ENCODE measurements at regions not wholly inside any gene's neighbourhood (a gene's known extent, or its start where the extent isn't known, plus 50 kb on each side); places are given as distances from the start of the nearest gene placed in this dataset.

- DNase-seq = no peak
- TF ChIP-seq, protein P1, sequence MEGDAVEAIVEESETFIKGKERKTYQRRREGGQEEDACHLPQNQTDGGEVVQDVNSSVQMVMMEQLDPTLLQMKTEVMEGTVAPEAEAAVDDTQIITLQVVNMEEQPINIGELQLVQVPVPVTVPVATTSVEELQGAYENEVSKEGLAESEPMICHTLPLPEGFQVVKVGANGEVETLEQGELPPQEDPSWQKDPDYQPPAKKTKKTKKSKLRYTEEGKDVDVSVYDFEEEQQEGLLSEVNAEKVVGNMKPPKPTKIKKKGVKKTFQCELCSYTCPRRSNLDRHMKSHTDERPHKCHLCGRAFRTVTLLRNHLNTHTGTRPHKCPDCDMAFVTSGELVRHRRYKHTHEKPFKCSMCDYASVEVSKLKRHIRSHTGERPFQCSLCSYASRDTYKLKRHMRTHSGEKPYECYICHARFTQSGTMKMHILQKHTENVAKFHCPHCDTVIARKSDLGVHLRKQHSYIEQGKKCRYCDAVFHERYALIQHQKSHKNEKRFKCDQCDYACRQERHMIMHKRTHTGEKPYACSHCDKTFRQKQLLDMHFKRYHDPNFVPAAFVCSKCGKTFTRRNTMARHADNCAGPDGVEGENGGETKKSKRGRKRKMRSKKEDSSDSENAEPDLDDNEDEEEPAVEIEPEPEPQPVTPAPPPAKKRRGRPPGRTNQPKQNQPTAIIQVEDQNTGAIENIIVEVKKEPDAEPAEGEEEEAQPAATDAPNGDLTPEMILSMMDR (IDR thresholded peaks at IDR 0.05) = no peak
- H3K27me3 Mint-ChIP-seq (ENCODE audit: low read depth, poor library complexity) = no peaks in the 10 kb centered on the region
- no peaks in the 10 kb centered on the region for H3K9me3 Mint-ChIP-seq
- no peaks in the 10 kb centered on the region for H3K36me3 Mint-ChIP-seq (ENCODE audit: low read depth)
- H3K27ac Mint-ChIP-seq = no peak overlapping the region
- no peaks in the 10 kb centered on the region for H3K4me1 Mint-ChIP-seq
- no peak overlapping the region for H3K4me3 Mint-ChIP-seq
These were observed 197.4 kb upstream of the TRPC5 start for GRCh38 chrX:112279940-112280339.

GRCh38 chrX:112270991-112271390 lies 188.4 kb upstream of the TRPC5 start:
- Mint-ChIP-seq H3K4me1 (no peaks in the 10 kb centered on the region), H3K9me3 (no peaks in the 10 kb centered on the region), H3K4me3 (no peak overlapping the region), H3K36me3 (ENCODE audit: low read depth) (no peaks in the 10 kb centered on the region), H3K27ac (no peak overlapping the region), H3K27me3 (ENCODE audit: low read depth, poor library complexity) (peaks cover 8% of the 10 kb centered on the region)
- DNase-seq = no peak
- TF ChIP-seq, protein P1 (IDR thresholded peaks at IDR 0.05) = no peak

GRCh38 chrX:112266136-112266535 lies 183.6 kb upstream of the TRPC5 start:
- H3K27ac Mint-ChIP-seq = no peak overlapping the region

DNA sequence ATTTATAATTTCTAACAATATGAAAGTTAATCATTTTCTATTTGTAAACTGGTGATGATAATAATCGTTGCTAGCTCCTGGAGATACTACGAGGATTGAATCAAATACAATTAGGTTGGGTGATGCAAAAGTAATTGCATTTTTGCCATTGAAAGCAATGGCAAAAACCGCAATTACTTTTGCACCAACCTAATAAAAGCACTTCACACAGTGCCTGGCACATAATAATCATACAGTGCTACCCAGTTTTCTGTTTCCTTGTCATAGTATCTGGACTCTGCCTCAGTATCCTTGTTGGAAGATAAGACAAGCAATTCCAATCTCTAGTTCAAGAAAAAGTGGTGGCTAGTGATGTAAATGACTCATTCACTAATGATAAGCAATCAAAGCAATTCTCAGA lies 176.8 kb upstream of the TRPC5 start:
- no peak overlapping the region for H3K27ac Mint-ChIP-seq
- TF ChIP-seq, protein P1 (IDR thresholded peaks at IDR 0.05) = no peak
- no peaks in the 10 kb centered on the region for H3K36me3 Mint-ChIP-seq (ENCODE audit: low read depth)
- no peaks in the 10 kb centered on the region for H3K9me3 Mint-ChIP-seq
- H3K4me3 Mint-ChIP-seq = no peak overlapping the region
- DNase-seq = no peak
- no peaks in the 10 kb centered on the region for H3K27me3 Mint-ChIP-seq (ENCODE audit: low read depth, poor library complexity)
- H3K4me1 Mint-ChIP-seq = no peaks in the 10 kb centered on the region

More at GRCh38 chrX:112266136-112266535, 183.6 kb upstream of the TRPC5 start:
- no peak overlapping the region for H3K4me3 Mint-ChIP-seq
- DNase-seq = no peak
- H3K27me3 Mint-ChIP-seq (ENCODE audit: low read depth, poor library complexity) = no peaks in the 10 kb centered on the region
- TF ChIP-seq, protein P1 (IDR thresholded peaks at IDR 0.05) = no peak
- no peaks in the 10 kb centered on the region for H3K36me3 Mint-ChIP-seq (ENCODE audit: low read depth)
- H3K4me1 Mint-ChIP-seq = no peaks in the 10 kb centered on the region
- H3K9me3 Mint-ChIP-seq = no peaks in the 10 kb centered on the region

DNA sequence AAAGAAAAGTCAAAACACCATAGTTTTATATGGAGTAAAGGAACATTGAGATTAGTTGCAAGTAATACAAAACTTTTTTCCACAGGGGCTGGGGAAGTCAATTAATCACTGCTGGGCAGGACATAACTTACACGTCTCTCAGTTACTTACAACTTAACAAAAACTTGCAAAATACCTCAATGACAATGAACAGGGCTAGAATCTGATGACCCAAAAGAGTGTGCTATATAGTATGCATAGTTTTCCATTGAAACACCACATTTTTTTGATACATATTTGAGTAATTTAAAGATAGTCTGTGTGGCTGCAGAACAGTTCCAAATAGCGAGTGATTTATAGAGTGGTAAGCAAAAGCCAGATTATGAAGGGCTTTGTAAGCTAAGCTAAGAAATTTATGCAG lies 172.3 kb upstream of the TRPC5 start:
- TF ChIP-seq, protein P1 (IDR thresholded peaks at IDR 0.05) = no peak
- H3K4me1 Mint-ChIP-seq = no peaks in the 10 kb centered on the region
- H3K4me3 Mint-ChIP-seq = no peak overlapping the region
- no peaks in the 10 kb centered on the region for H3K36me3 Mint-ChIP-seq (ENCODE audit: low read depth)
- no peaks in the 10 kb centered on the region for H3K27me3 Mint-ChIP-seq (ENCODE audit: low read depth, poor library complexity)
- no peaks in the 10 kb centered on the region for H3K9me3 Mint-ChIP-seq
- DNase-seq = no peak
- no peak overlapping the region for H3K27ac Mint-ChIP-seq

- Mint-ChIP-seq H3K9me3 (peaks cover 13% of the 10 kb centered on the region), H3K4me1 (no peaks in the 10 kb centered on the region), H3K27me3 (ENCODE audit: low read depth, poor library complexity) (no peaks in the 10 kb centered on the region), H3K27ac (no peak overlapping the region), H3K4me3 (no peak overlapping the region), H3K36me3 (ENCODE audit: low read depth) (no peaks in the 10 kb centered on the region)
- TF ChIP-seq, protein P1 (IDR thresholded peaks at IDR 0.05) = no peak
- DNase-seq = no peak
These were observed 165.1 kb upstream of the TRPC5 start for GRCh38 chrX:112247714-112248113.

All from nephron progenitor cell (in vitro differentiated cells).